ENCODE measurements at regions not wholly inside any gene's neighbourhood (a gene's known extent, or its start where the extent isn't known, plus 50 kb on each side); places are given as distances from the start of the nearest gene placed in this dataset.

DNA sequence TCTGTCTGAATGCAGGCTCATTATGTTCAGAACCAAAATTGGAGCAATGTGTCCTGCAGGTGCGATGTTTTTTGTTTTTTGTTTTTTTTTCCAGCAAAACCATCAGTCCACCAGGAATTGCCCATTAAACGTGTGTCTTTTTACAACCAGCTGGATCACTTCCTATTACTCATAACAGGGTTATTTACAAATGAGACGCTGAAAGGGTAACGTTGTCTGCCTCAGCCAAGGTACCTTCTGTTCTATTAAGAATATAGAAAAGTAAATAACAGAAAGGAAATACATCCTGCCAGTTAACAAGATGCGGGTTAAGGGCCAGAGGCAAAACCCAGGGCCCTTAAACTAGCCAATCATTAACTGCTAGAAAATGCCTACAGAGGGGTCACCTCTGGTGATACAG lies 590.4 kb downstream of the TBC1D4 start:
- DNase-seq (ENCODE audit: extremely low read depth in 1 of 4, low spot score in 3 of 4) = no peak
- Histone ChIP-seq H3K36me3 (ENCODE audit: control insufficient read depth, insufficient read depth, low read length) (no peaks in the 10 kb centered on the region), H4K20me1 (replicated peaks; ENCODE audit: control insufficient read depth, insufficient read depth, low read length) (no peaks in the 10 kb centered on the region), H3K4me1 (replicated peaks in 1 of 2; ENCODE audit: control insufficient read depth in 2 of 2, insufficient read depth in 2 of 2, low read length in 2 of 2) (no peaks in the 10 kb centered on the region), H3K79me2 (ENCODE audit: control insufficient read depth, insufficient read depth, low read length) (no peaks in the 10 kb centered on the region), H3K9me3 (replicated peaks; ENCODE audit: control insufficient read depth, insufficient read depth, low read depth, low read length) (no peaks in the 10 kb centered on the region), H2AFZ (ENCODE audit: low read depth, low read length) (peak overlapping the region; percentile 44; the same call in 1 of the 2 replicates), H3K9me1 (ENCODE audit: control insufficient read depth, insufficient read depth, low read length) (no peaks in the 10 kb centered on the region), H3K27me3 (ENCODE audit: control insufficient read depth in 2 of 2, insufficient read depth in 2 of 2, low read length in 2 of 2) (no peaks in the 10 kb centered on the region), H3K9ac (ENCODE audit: insufficient read depth in 1 of 2, low read depth in 2 of 2, low read length in 2 of 2) (no peak overlapping the region), H3K4me2 (ENCODE audit: insufficient read depth, low read length) (no peak overlapping the region), H3K4me3 (no peak overlapping the region), H3K27ac (ENCODE audit: extremely low read depth, low read depth, low read length) (no peak overlapping the region)
- ChIA-PET CTCF (ENCODE audit: low intra/inter-chr PET ratio) (no interaction called here), POLR2A (no interaction called here)
- intact Hi-C loops (cut with micrococcal nuclease) = no loop called here
- in situ Hi-C loops (cut with MboI) = no loop called here
- WGBS (ENCODE audit: insufficient coverage, low coverage, missing lambda C conversion rate) = 30% methylated on average over 5 of the region's 5 CpGs
- no peak for ATAC-seq
- no peak for FAIRE-seq
- no peak for TF ChIP-seq RFX7 (CRISPR knock-in tag; IDR thresholded peaks at IDR 0.05)
- no peak for TF ChIP-seq TARDBP (IDR thresholded peaks at IDR 0.05)
- TF ChIP-seq PRMT5 (CRISPR knock-in tag; IDR thresholded peaks at IDR 0.05) = no peak
- TF ChIP-seq ZNF75A (CRISPR knock-in tag; IDR thresholded peaks at IDR 0.05) = no peak
- no peak for TF ChIP-seq STAG1 (CRISPR knock-in tag; IDR thresholded peaks at IDR 0.05; ENCODE audit: borderline replicate concordance)
- no peak for TF ChIP-seq ZNF408 (CRISPR knock-in tag; IDR thresholded peaks at IDR 0.05; ENCODE audit: low read depth)
- TF ChIP-seq ZNF639 (CRISPR knock-in tag; conservative IDR thresholded peaks at IDR 0.05 in 1 of 2, IDR thresholded peaks at IDR 0.05 in 1 of 2) = no peak
- no TSS peak for BruUV-seq (replicated peaks)

Measured in K562 (cell line).